ENCODE measurements at regions not wholly inside any gene's neighbourhood (a gene's known extent, or its start where the extent isn't known, plus 50 kb on each side); places are given as distances from the start of the nearest gene placed in this dataset.

DNA sequence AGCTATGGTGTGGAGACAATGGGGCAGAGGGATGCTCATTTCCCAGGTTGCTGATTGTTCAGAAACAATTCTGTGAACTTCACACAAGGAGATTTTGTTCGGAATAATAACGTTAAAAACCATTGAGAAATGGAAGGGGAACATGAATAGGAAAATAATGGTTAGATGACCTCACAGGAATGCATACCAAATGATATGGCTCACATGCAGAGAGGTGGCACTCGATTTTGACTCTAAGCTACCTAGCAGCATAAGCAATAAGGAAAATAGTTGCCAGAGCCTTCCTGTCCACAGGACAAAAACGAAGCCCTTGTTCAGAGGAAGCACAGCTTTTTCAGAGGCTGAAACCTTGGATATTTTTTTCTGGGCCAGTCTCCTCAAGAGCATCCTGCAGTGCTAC lies 293.1 kb downstream of the ZEB1 start:
- Histone ChIP-seq H3K36me3 (ENCODE audit: control insufficient read depth, insufficient read depth, low read length) (no peaks in the 10 kb centered on the region), H2AFZ (ENCODE audit: low read depth, low read length) (no peak overlapping the region), H3K27me3 (ENCODE audit: control insufficient read depth in 2 of 2, insufficient read depth in 2 of 2, low read length in 2 of 2) (peaks cover 0 to 7% of the 10 kb centered on the region in 2 experiments; a peak in 3 of 5 replicates), H3K4me2 (ENCODE audit: insufficient read depth, low read length) (no peak overlapping the region), H3K4me1 (replicated peaks in 1 of 2; ENCODE audit: control insufficient read depth in 2 of 2, insufficient read depth in 2 of 2, low read length in 2 of 2) (no peaks in the 10 kb centered on the region), H4K20me1 (replicated peaks; ENCODE audit: control insufficient read depth, insufficient read depth, low read length) (no peaks in the 10 kb centered on the region), H3K9me3 (replicated peaks; ENCODE audit: control insufficient read depth, insufficient read depth, low read depth, low read length) (no peaks in the 10 kb centered on the region), H3K9me1 (ENCODE audit: control insufficient read depth, insufficient read depth, low read length) (no peaks in the 10 kb centered on the region), H3K27ac (ENCODE audit: extremely low read depth, low read depth, low read length) (no peak overlapping the region), H3K4me3 (no peak overlapping the region), H3K9ac (ENCODE audit: insufficient read depth in 1 of 2, low read depth in 2 of 2, low read length in 2 of 2) (no peak overlapping the region), H3K79me2 (ENCODE audit: control insufficient read depth, insufficient read depth, low read length) (no peaks in the 10 kb centered on the region)
- ChIA-PET POLR2A (interaction anchor here (0.6 kb wide), 2 partner anchors 121 to 508 kb away, joined by 3 read pairs; no protein-coding TSS in a partner anchor), CTCF (ENCODE audit: low intra/inter-chr PET ratio) (no interaction called here)
- intact Hi-C loops (cut with micrococcal nuclease): no loop called here
- TF ChIP-seq, protein P1, sequence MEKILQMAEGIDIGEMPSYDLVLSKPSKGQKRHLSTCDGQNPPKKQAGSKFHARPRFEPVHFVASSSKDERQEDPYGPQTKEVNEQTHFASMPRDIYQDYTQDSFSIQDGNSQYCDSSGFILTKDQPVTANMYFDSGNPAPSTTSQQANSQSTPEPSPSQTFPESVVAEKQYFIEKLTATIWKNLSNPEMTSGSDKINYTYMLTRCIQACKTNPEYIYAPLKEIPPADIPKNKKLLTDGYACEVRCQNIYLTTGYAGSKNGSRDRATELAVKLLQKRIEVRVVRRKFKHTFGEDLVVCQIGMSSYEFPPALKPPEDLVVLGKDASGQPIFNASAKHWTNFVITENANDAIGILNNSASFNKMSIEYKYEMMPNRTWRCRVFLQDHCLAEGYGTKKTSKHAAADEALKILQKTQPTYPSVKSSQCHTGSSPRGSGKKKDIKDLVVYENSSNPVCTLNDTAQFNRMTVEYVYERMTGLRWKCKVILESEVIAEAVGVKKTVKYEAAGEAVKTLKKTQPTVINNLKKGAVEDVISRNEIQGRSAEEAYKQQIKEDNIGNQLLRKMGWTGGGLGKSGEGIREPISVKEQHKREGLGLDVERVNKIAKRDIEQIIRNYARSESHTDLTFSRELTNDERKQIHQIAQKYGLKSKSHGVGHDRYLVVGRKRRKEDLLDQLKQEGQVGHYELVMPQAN (IDR thresholded peaks at IDR 0.05; ENCODE audit: borderline replicate concordance): no peak
- TF ChIP-seq, protein P2, sequence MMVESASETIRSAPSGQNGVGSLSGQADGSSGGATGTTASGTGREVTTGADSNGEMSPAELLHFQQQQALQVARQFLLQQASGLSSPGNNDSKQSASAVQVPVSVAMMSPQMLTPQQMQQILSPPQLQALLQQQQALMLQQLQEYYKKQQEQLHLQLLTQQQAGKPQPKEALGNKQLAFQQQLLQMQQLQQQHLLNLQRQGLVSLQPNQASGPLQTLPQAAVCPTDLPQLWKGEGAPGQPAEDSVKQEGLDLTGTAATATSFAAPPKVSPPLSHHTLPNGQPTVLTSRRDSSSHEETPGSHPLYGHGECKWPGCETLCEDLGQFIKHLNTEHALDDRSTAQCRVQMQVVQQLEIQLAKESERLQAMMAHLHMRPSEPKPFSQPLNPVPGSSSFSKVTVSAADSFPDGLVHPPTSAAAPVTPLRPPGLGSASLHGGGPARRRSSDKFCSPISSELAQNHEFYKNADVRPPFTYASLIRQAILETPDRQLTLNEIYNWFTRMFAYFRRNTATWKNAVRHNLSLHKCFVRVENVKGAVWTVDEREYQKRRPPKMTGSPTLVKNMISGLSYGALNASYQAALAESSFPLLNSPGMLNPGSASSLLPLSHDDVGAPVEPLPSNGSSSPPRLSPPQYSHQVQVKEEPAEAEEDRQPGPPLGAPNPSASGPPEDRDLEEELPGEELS (CRISPR knock-in tag; IDR thresholded peaks at IDR 0.05; ENCODE audit: borderline replicate concordance): no peak
- TF ChIP-seq ZFP36 (IDR thresholded peaks at IDR 0.05; ENCODE audit: low read depth, low read length, partially characterized antibody) (no peak), MAFG (tag; conservative IDR thresholded peaks at IDR 0.05) (no peak), CBX5 (IDR thresholded peaks at IDR 0.05; ENCODE audit: borderline replicate concordance, low read depth) (no peak)
- no peak for ATAC-seq
- in situ Hi-C loops (cut with MboI): no loop called here
- no peak for FAIRE-seq
- WGBS (ENCODE audit: insufficient coverage, low coverage, missing lambda C conversion rate): 0% methylated on average over 4 of the region's 4 CpGs
- BruUV-seq (replicated peaks): no TSS peak
- no peak for DNase-seq (ENCODE audit: extremely low read depth in 1 of 4, low spot score in 3 of 4)
